T-cell (primary cell): ENCODE measurements at regions not wholly inside any gene's neighbourhood (a gene's known extent, or its start where the extent isn't known, plus 50 kb on each side); places are given as distances from the start of the nearest gene placed in this dataset.

Source experiments
- ATAC-seq, 4 experiments: fragments of 200-7000 bp in 3 of 4; fragments of 150-1000 bp in 1 of 4; cut with Tn5 transposase; replicated peaks in 1 of 4; 1 replicate in 3 of 4; 2 replicates in 1 of 4; pipeline ENCODE4 v1.10.0; 2021; ENCODE audit warnings: moderate library complexity in 3 of 4, mild to moderate bottlenecking in 2 of 4, moderate number of reproducible peaks in 1 of 4
- CTCF ChIA-PET, 2 donors: fragments of 300-600 bp; sonication (Branson Sonifier 250); formaldehyde crosslinking; loops; one replicate each; lab custom pipeline; 2022; ENCODE audit warnings: antibody characterized with exemption in 2 of 2; lab: Charles Lee
- POLR2A ChIA-PET, 2 donors: fragments of 300-600 bp; sonication (Branson Sonifier 250); formaldehyde crosslinking; loops; one replicate each; lab custom pipeline; 2022; ENCODE audit warnings: antibody characterized with exemption in 2 of 2; lab: Charles Lee
- DNase-seq, 35 experiments: peaks; one replicate each; pipeline versions ENCODE4 v3.0.0 to v3.0.0-alpha.2; 2013 to 2023
- H3K27ac ChIP-seq: one replicate; pipeline ENCODE4 v1.5.1; 2013; ENCODE audit warnings: low read length
- H3K27me3 ChIP-seq, 2 experiments: replicated peaks in 1 of 2; 1 replicate in 1 of 2; 2 replicates in 1 of 2; pipeline versions ENCODE4 v1.6.1 to v1.7.0; 2013; ENCODE audit warnings: low read length in 1 of 2, mixed read lengths in 1 of 2; ENCODE audit not compliant: control insufficient read depth in 2 of 2, insufficient read depth in 2 of 2; ENCODE audit errors: extremely low read depth in 1 of 2
- H3K36me3 ChIP-seq, 2 donors: 1 replicate in 1 of 2; 2 replicates in 1 of 2; pipeline versions ENCODE4 v1.6.1 to v1.7.0; 2013; ENCODE audit warnings: low read length in 1 of 2; ENCODE audit not compliant: control insufficient read depth in 2 of 2, insufficient read depth in 1 of 2; ENCODE audit errors: extremely low read depth in 1 of 2
- H3K4me1 ChIP-seq, 2 experiments: 1 replicate in 1 of 2; 2 replicates in 1 of 2; pipeline versions ENCODE4 v1.6.1 to v1.7.0; 2013; ENCODE audit warnings: low read length in 2 of 2, mixed read lengths in 1 of 2; ENCODE audit not compliant: insufficient read depth in 2 of 2, control insufficient read depth in 1 of 2; ENCODE audit errors: extremely low read depth in 1 of 2
- H3K4me3 ChIP-seq, 2 donors: 1 replicate in 1 of 2; 2 replicates in 1 of 2; pipeline versions ENCODE4 v1.5.1 to v1.7.0; 2013; ENCODE audit warnings: mild to moderate bottlenecking in 2 of 2, low read length in 1 of 2, moderate library complexity in 1 of 2; ENCODE audit not compliant: control insufficient read depth in 1 of 2; ENCODE audit errors: extremely low read depth in 1 of 2
- H3K9me3 ChIP-seq: 2 replicates; pipeline ENCODE4 v1.7.0; 2013
- H3K27ac Mint-ChIP-seq, 2 donors: one replicate each; pipeline ENCODE4 v1.8.0; 2020 to 2021; ENCODE audit warnings: mild to moderate bottlenecking in 2 of 2, mixed read lengths in 2 of 2
- H3K27me3 Mint-ChIP-seq, 2 donors: one replicate each; pipeline ENCODE4 v1.8.0; 2021 to 2022; ENCODE audit warnings: mixed read lengths in 2 of 2
- H3K36me3 Mint-ChIP-seq: one replicate; pipeline ENCODE4 v1.8.0; 2021; ENCODE audit warnings: mixed read lengths
- H3K4me1 Mint-ChIP-seq, 3 donors: one replicate each; pipeline ENCODE4 v1.8.0; 2020 to 2022; ENCODE audit warnings: mixed read lengths in 3 of 3, mild to moderate bottlenecking in 1 of 3
- H3K4me3 Mint-ChIP-seq, 3 donors: one replicate each; pipeline ENCODE4 v1.8.0; 2020 to 2022; ENCODE audit warnings: mild to moderate bottlenecking in 3 of 3, mixed read lengths in 3 of 3, moderate library complexity in 3 of 3
- H3K9me3 Mint-ChIP-seq, 3 donors: one replicate each; pipeline ENCODE4 v1.8.0; 2020 to 2022; ENCODE audit warnings: mixed read lengths in 3 of 3
- WGBS: methylation state at CpG from one replicate; pipeline ENCODE4 v1.1.5; 2013; ENCODE audit warnings: missing lambda C conversion rate; ENCODE audit not compliant: insufficient coverage; 5-methylcytosine and 5-hydroxymethylcytosine counted together

- H3K36me3 Mint-ChIP-seq: peaks cover 3% of the 10 kb centered on the region
These were observed 347.7 kb upstream of the POU3F1 start for GRCh38 chr1:38394303-38394702.

GRCh38 chr1:38392861-38393260 is 346.3 kb upstream of the POU3F1 start:
- Histone ChIP-seq H3K27me3 (peaks cover 0 to 5% of the 10 kb centered on the region in 2 experiments), H3K4me1 (no peaks in the 10 kb centered on the region), H3K27ac (no peak overlapping the region), H3K36me3 (no peaks in the 10 kb centered on the region), H3K9me3 (peaks cover 6% of the 10 kb centered on the region), H3K4me3 (no peak overlapping the region)
- DNase-seq (no peak), ATAC-seq (no peak)
- ChIA-PET CTCF (no interaction called here), POLR2A (no interaction called here)
- WGBS: no CpG with 5 or more reads among the region's 2 CpGs
- H3K36me3 Mint-ChIP-seq: peaks cover 3% of the 10 kb centered on the region
- H3K4me3 Mint-ChIP-seq: no peak overlapping the region
- H3K27ac Mint-ChIP-seq: no peak overlapping the region
- H3K4me1 Mint-ChIP-seq: no peaks in the 10 kb centered on the region
- H3K9me3 Mint-ChIP-seq: peaks cover 17 to 31% (median 24%) of the 10 kb centered on the region in 3 donors
- peaks cover 31 to 41% of the 10 kb centered on the region in 2 donors for H3K27me3 Mint-ChIP-seq

More at GRCh38 chr1:38394303-38394702, 347.7 kb upstream of the POU3F1 start:
- Histone ChIP-seq H3K4me3 (no peak overlapping the region), H3K9me3 (peaks cover 6% of the 10 kb centered on the region), H3K27ac (no peak overlapping the region), H3K4me1 (no peaks in the 10 kb centered on the region), H3K36me3 (no peaks in the 10 kb centered on the region), H3K27me3 (peaks cover 0 to 5% of the 10 kb centered on the region in 2 experiments)
- Mint-ChIP-seq H3K27ac (no peak overlapping the region), H3K27me3 (peaks cover 40 to 47% of the 10 kb centered on the region in 2 donors), H3K9me3 (peaks cover 17 to 24% (median 17%) of the 10 kb centered on the region in 3 donors), H3K4me3 (no peak overlapping the region), H3K4me1 (no peaks in the 10 kb centered on the region)
- ChIA-PET POLR2A (no interaction called here), CTCF (no interaction called here)
- no peak for ATAC-seq
- no peak for DNase-seq

- Histone ChIP-seq H3K27me3 (peaks cover 0 to 5% of the 10 kb centered on the region in 2 experiments), H3K36me3 (no peaks in the 10 kb centered on the region), H3K27ac (no peak overlapping the region), H3K9me3 (no peaks in the 10 kb centered on the region), H3K4me1 (no peaks in the 10 kb centered on the region), H3K4me3 (no peak overlapping the region)
- DNase-seq (no peak), ATAC-seq (no peak)
- H3K4me1 Mint-ChIP-seq: no peaks in the 10 kb centered on the region
- ChIA-PET POLR2A (no interaction called here), CTCF (no interaction called here)
- no CpG with 5 or more reads among the region's 8 CpGs for WGBS
- no peak overlapping the region for H3K27ac Mint-ChIP-seq
- H3K36me3 Mint-ChIP-seq: no peaks in the 10 kb centered on the region
- no peak overlapping the region for H3K4me3 Mint-ChIP-seq
- peaks cover 11 to 16% of the 10 kb centered on the region in 2 donors for H3K27me3 Mint-ChIP-seq
- H3K9me3 Mint-ChIP-seq: no peaks in the 10 kb centered on the region
These were observed 334.7 kb upstream of the POU3F1 start for GRCh38 chr1:38381256-38381655.

- Mint-ChIP-seq H3K36me3 (no peaks in the 10 kb centered on the region), H3K27ac (no peak overlapping the region), H3K27me3 (peaks cover 12 to 14% of the 10 kb centered on the region in 2 donors), H3K4me1 (no peaks in the 10 kb centered on the region), H3K9me3 (peaks cover 10 to 14% (median 13%) of the 10 kb centered on the region in 3 donors), H3K4me3 (no peak overlapping the region)
- no CpG with 5 or more reads among the region's 2 CpGs for WGBS
- DNase-seq (no peak), ATAC-seq (no peak)
- no peak overlapping the region for H3K27ac ChIP-seq
- H3K9me3 ChIP-seq: no peaks in the 10 kb centered on the region
- no peak overlapping the region for H3K4me3 ChIP-seq
- ChIA-PET POLR2A (no interaction called here), CTCF (no interaction called here)
- H3K36me3 ChIP-seq: no peaks in the 10 kb centered on the region
- peaks cover 0 to 6% of the 10 kb centered on the region in 2 experiments for H3K27me3 ChIP-seq
- H3K4me1 ChIP-seq: no peaks in the 10 kb centered on the region
These were observed 330.0 kb upstream of the POU3F1 start for GRCh38 chr1:38376577-38376976.

GRCh38 chr1:38375035-38375434 is 328.4 kb upstream of the POU3F1 start:
- no peaks in the 10 kb centered on the region for H3K9me3 ChIP-seq
- peaks cover 10 to 14% (median 13%) of the 10 kb centered on the region in 3 donors for H3K9me3 Mint-ChIP-seq
- H3K36me3 ChIP-seq: no peaks in the 10 kb centered on the region
- H3K27me3 ChIP-seq: peaks cover 0 to 7% of the 10 kb centered on the region in 2 experiments
- POLR2A ChIA-PET: no interaction called here
- no peak overlapping the region for H3K27ac ChIP-seq
- no peak overlapping the region for H3K4me3 ChIP-seq
- H3K27ac Mint-ChIP-seq: no peak overlapping the region
- no peaks in the 10 kb centered on the region for H3K4me1 Mint-ChIP-seq
- DNase-seq: no peak
- no peak for ATAC-seq
- no peaks in the 10 kb centered on the region for H3K4me1 ChIP-seq
- no peaks in the 10 kb centered on the region for H3K36me3 Mint-ChIP-seq
- CTCF ChIA-PET: no interaction called here
- peaks cover 8 to 28% of the 10 kb centered on the region in 2 donors for H3K27me3 Mint-ChIP-seq
- H3K4me3 Mint-ChIP-seq: no peak overlapping the region
- WGBS: no CpG with 5 or more reads among the region's 1 CpG

- DNase-seq: no peak
- H3K36me3 Mint-ChIP-seq: no peaks in the 10 kb centered on the region
- peaks cover 0 to 7% of the 10 kb centered on the region in 2 experiments for H3K27me3 ChIP-seq
- no peaks in the 10 kb centered on the region for H3K9me3 ChIP-seq
- no peak overlapping the region for H3K4me3 ChIP-seq
- H3K9me3 Mint-ChIP-seq: peaks cover 10 to 14% (median 13%) of the 10 kb centered on the region in 3 donors
- H3K27ac ChIP-seq: no peak overlapping the region
- ChIA-PET POLR2A (interaction anchor here in 1 of 2 donors (0.6 to 0.7 kb wide), 2 partner anchors 475 to 1432 kb away, joined by 5 to 12 read pairs; no protein-coding TSS in a partner anchor), CTCF (no interaction called here)
- no peak overlapping the region for H3K4me3 Mint-ChIP-seq
- H3K27me3 Mint-ChIP-seq: peaks cover 13 to 35% of the 10 kb centered on the region in 2 donors
- no peak overlapping the region for H3K27ac Mint-ChIP-seq
- no peaks in the 10 kb centered on the region for H3K4me1 ChIP-seq
- H3K36me3 ChIP-seq: no peaks in the 10 kb centered on the region
- WGBS: no CpG with 5 or more reads among the region's 1 CpG
- no peak for ATAC-seq
- no peaks in the 10 kb centered on the region for H3K4me1 Mint-ChIP-seq
These were observed 324.9 kb upstream of the POU3F1 start for GRCh38 chr1:38371505-38371844.
